Lung microvascular endothelial cell (primary cell): ENCODE measurements at regions not wholly inside any gene's neighbourhood (a gene's known extent, or its start where the extent isn't known, plus 50 kb on each side); places are given as distances from the start of the nearest gene placed in this dataset.

Experiments used
- DNase-seq, 2 donors: peaks; one replicate each; pipeline versions ENCODE4 v3.0.0 to v3.0.0-alpha.2; 2010; ENCODE audit warnings: low read depth in 2 of 2

GRCh38 chr2:137824501-137824900 is 139.8 kb upstream of the HNMT start:
- no peak for DNase-seq

- DNase-seq: no peak
Observed at GRCh38 chr2:137826373-137827372, 137.6 kb upstream of the HNMT start.

- no peak for DNase-seq
Observed at GRCh38 chr2:137828624-137829023, 135.6 kb upstream of the HNMT start.

- no peak for DNase-seq
Observed at GRCh38 chr2:137829251-137829650, 135.0 kb upstream of the HNMT start.

GRCh38 chr2:137834760-137835379 is 129.4 kb upstream of the HNMT start:
- no peak for DNase-seq

- DNase-seq: no peak
Observed at GRCh38 chr2:137836671-137837070, 127.6 kb upstream of the HNMT start.

GRCh38 chr2:137837830-137838229 is 126.4 kb upstream of the HNMT start:
- no peak for DNase-seq

GRCh38 chr2:137838255-137839092 is 125.8 kb upstream of the HNMT start:
- peak; percentile 57 to 60 for DNase-seq

GRCh38 chr2:137842430-137842829 is 121.8 kb upstream of the HNMT start:
- DNase-seq: no peak

GRCh38 chr2:137842952-137843351 is 121.3 kb upstream of the HNMT start:
- no peak for DNase-seq

GRCh38 chr2:137845422-137845821 is 118.9 kb upstream of the HNMT start:
- DNase-seq: no peak

- no peak for DNase-seq
Observed at GRCh38 chr2:137846993-137847392, 117.3 kb upstream of the HNMT start.

GRCh38 chr2:137847443-137847842 is 116.8 kb upstream of the HNMT start:
- no peak for DNase-seq

- no peak for DNase-seq
Observed at GRCh38 chr2:137857881-137858280, 106.4 kb upstream of the HNMT start.

- DNase-seq: no peak
Observed at GRCh38 chr2:137862651-137863050, 101.6 kb upstream of the HNMT start.

- peak; percentile 51 to 59 for DNase-seq
Observed at GRCh38 chr2:137865954-137866540, 98.2 kb upstream of the HNMT start.

GRCh38 chr2:137870682-137871081 is 93.6 kb upstream of the HNMT start:
- DNase-seq: no peak

GRCh38 chr2:137872577-137872976 is 91.7 kb upstream of the HNMT start:
- no peak for DNase-seq

- no peak for DNase-seq
Observed at GRCh38 chr2:137873536-137874244, 90.6 kb upstream of the HNMT start.

GRCh38 chr2:137879121-137879520 is 85.2 kb upstream of the HNMT start:
- DNase-seq: no peak

- DNase-seq: no peak
Observed at GRCh38 chr2:137881711-137882110, 82.6 kb upstream of the HNMT start.
